ENCODE measurements at regions not wholly inside any gene's neighbourhood (a gene's known extent, or its start where the extent isn't known, plus 50 kb on each side); places are given as distances from the start of the nearest gene placed in this dataset.
"Not testable (repeated sequence)": the region's sequence is repeated elsewhere in the genome, so short reads cannot be mapped to it uniquely, and the experiment has no call there.

DNA sequence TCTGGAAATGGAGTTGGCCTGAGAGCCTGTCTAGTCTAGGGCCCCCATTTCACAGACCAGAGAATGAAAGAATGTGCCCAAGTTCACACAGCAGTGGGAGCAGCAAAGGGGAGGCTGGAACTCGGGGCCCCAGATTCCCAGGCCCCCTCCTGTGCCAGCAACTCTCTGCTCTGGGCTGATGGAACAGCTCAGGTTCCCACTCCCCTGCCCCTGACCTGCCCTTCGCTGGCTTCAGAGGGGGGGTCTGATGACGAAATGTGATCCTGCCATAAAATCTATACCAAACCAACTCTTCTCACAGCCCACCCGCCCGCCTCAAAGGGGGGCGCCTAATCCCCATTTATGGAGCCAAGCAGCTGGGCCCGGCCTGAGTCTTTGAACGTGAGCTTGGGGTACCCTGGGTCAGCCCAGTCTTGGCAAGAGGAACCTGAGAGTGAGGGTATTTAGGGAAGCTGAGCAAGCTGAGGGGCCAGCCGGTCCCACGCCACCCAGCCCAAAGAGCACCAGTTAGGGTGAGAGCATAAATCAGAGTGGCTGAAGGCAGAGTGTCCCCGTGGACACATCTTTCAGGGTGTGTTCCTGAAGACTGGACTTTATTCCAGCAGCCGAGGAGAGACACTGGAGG, 65.0 kb downstream of the FOXD2 start:
- 65% methylated on average over 12 of the region's 12 CpGs for WGBS
- Histone ChIP-seq H3K4me2 (ENCODE audit: low read length, poor library complexity, severe bottlenecking) (no peak overlapping the region), H3K23ac (ENCODE audit: low read length in 2 of 2) (no peak overlapping the region), H3K27me3 (ENCODE audit: control insufficient read depth in 1 of 2, insufficient read depth in 1 of 2, low read length in 2 of 2) (peaks cover 45 to 48% of the 10 kb centered on the region in 2 experiments), H2BK120ac (ENCODE audit: low read depth, low read length) (no peak overlapping the region), H3K4ac (ENCODE audit: low read depth in 1 of 2, low read length in 2 of 2) (no peak overlapping the region), H2BK15ac (ENCODE audit: low read depth, poor library complexity, severe bottlenecking) (no peak overlapping the region), H3K9ac (ENCODE audit: low read length) (no peak overlapping the region), H2AK5ac (ENCODE audit: low read length, severe bottlenecking) (no peak overlapping the region), H3K18ac (ENCODE audit: low read depth in 1 of 2, low read length in 2 of 2) (no peak overlapping the region), H2AFZ (ENCODE audit: low read depth, low read length) (no peak overlapping the region), H3K14ac (ENCODE audit: low read length in 2 of 2) (no peak overlapping the region), H2BK5ac (ENCODE audit: low read depth, low read length, poor library complexity, severe bottlenecking) (no peak overlapping the region), H3K79me1 (replicated peaks; ENCODE audit: low read length, poor library complexity, severe bottlenecking) (no peaks in the 10 kb centered on the region), H2BK12ac (ENCODE audit: low read length in 2 of 2) (no peak overlapping the region), H3K9me3 (ENCODE audit: control insufficient read depth, low read length) (no peaks in the 10 kb centered on the region), H3K4me3 (ENCODE audit: insufficient read depth in 1 of 2, low read depth in 1 of 2, low read length in 2 of 2) (no peak overlapping the region), H3K4me1 (ENCODE audit: control insufficient read depth, insufficient read depth, low read depth, low read length) (peaks cover 2% of the 10 kb centered on the region), H3K36me3 (ENCODE audit: control insufficient read depth in 1 of 2, insufficient read depth in 2 of 2, low read depth in 1 of 2, low read length in 2 of 2) (no peaks in the 10 kb centered on the region), H3K27ac (ENCODE audit: low read length, poor library complexity, severe bottlenecking) (no peak overlapping the region), H4K8ac (ENCODE audit: low read length) (no peak overlapping the region), H4K91ac (ENCODE audit: low read length) (peak overlapping the region; percentile 5)
- DNase-seq: no peak

DNA sequence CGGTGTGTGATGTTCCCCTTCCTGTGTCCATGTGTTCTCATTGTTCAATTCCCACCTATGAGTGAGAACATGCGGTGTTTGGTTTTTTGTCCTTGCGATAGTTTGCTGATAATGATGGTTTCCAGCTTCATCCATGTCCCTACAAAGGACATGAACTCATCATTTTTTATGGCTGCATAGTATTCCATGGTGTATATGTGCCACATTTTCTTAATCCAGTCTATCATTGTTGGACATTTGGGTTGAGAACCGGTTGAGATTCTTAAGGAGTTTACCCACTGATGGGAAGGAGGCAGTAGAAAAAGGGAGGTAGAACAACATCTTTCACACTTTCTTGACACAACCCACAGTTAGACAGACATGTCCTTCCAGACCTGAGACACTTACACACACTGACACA, 67.0 kb downstream of the FOXD2 start:
- H4K91ac ChIP-seq (ENCODE audit: low read length); H3K9ac ChIP-seq (ENCODE audit: low read length); H3K27ac ChIP-seq (ENCODE audit: low read length, poor library complexity, severe bottlenecking); H2BK12ac ChIP-seq (ENCODE audit: low read length in 2 of 2); H3K4me1 ChIP-seq (ENCODE audit: control insufficient read depth, insufficient read depth, low read depth, low read length); H3K23ac ChIP-seq (ENCODE audit: low read length in 2 of 2); H3K4ac ChIP-seq (ENCODE audit: low read depth in 1 of 2, low read length in 2 of 2); H4K8ac ChIP-seq (ENCODE audit: low read length); H2AK5ac ChIP-seq (ENCODE audit: low read length, severe bottlenecking); H3K9me3 ChIP-seq (ENCODE audit: control insufficient read depth, low read length); H2AFZ ChIP-seq (ENCODE audit: low read depth, low read length); H3K4me3 ChIP-seq (ENCODE audit: insufficient read depth in 1 of 2, low read depth in 1 of 2, low read length in 2 of 2); H2BK15ac ChIP-seq (ENCODE audit: low read depth, poor library complexity, severe bottlenecking); H3K4me2 ChIP-seq (ENCODE audit: low read length, poor library complexity, severe bottlenecking); DNase-seq; H3K79me1 ChIP-seq (replicated peaks; ENCODE audit: low read length, poor library complexity, severe bottlenecking); H3K36me3 ChIP-seq (ENCODE audit: control insufficient read depth in 1 of 2, insufficient read depth in 2 of 2, low read depth in 1 of 2, low read length in 2 of 2); H2BK5ac ChIP-seq (ENCODE audit: low read depth, low read length, poor library complexity, severe bottlenecking); H3K18ac ChIP-seq (ENCODE audit: low read depth in 1 of 2, low read length in 2 of 2); H3K14ac ChIP-seq (ENCODE audit: low read length in 2 of 2); H2BK120ac ChIP-seq (ENCODE audit: low read depth, low read length): not testable (repeated sequence)
- no CpG with 5 or more reads among the region's 4 CpGs for whole genome bisulfite sequencing
- H3K27me3 ChIP-seq (ENCODE audit: control insufficient read depth in 1 of 2, insufficient read depth in 1 of 2, low read length in 2 of 2): peaks cover 63 to 65% of the 10 kb centered on the region in 2 experiments

DNA sequence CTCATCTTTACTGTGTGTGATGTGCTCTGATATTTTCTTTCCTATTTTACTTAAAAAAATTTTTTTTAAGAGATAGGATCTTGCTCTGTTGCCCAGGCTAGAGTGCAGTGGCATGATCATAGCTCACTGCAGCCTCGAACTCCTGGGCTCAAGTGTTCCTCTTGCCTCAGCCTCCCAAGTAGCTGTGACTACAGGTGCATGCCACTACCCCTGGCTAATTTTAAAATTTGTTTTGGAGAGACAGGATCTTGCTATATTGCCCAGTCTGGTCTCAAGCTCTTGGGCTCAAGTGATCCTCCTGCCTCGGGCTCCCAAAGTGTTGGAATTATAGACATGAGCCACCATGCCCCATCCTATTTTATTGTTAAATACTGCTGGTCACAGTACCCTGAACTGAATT, 67.4 kb downstream of the FOXD2 start:
- Histone ChIP-seq H3K9ac (ENCODE audit: low read length) (no peak overlapping the region), H3K23ac (ENCODE audit: low read length in 2 of 2) (no peak overlapping the region), H3K79me1 (replicated peaks; ENCODE audit: low read length, poor library complexity, severe bottlenecking) (no peaks in the 10 kb centered on the region), H4K8ac (ENCODE audit: low read length) (no peak overlapping the region), H3K4me2 (ENCODE audit: low read length, poor library complexity, severe bottlenecking) (no peak overlapping the region), H3K18ac (ENCODE audit: low read depth in 1 of 2, low read length in 2 of 2) (no peak overlapping the region), H2BK12ac (ENCODE audit: low read length in 2 of 2) (no peak overlapping the region), H3K4ac (ENCODE audit: low read depth in 1 of 2, low read length in 2 of 2) (no peak overlapping the region), H2AK5ac (ENCODE audit: low read length, severe bottlenecking) (no peak overlapping the region), H2BK120ac (ENCODE audit: low read depth, low read length) (no peak overlapping the region), H3K36me3 (ENCODE audit: control insufficient read depth in 1 of 2, insufficient read depth in 2 of 2, low read depth in 1 of 2, low read length in 2 of 2) (no peaks in the 10 kb centered on the region), H2BK5ac (ENCODE audit: low read depth, low read length, poor library complexity, severe bottlenecking) (no peak overlapping the region), H3K9me3 (ENCODE audit: control insufficient read depth, low read length) (no peaks in the 10 kb centered on the region), H3K27ac (ENCODE audit: low read length, poor library complexity, severe bottlenecking) (no peak overlapping the region), H3K14ac (ENCODE audit: low read length in 2 of 2) (no peak overlapping the region), H2AFZ (ENCODE audit: low read depth, low read length) (no peak overlapping the region), H2BK15ac (ENCODE audit: low read depth, poor library complexity, severe bottlenecking) (no peak overlapping the region), H3K27me3 (ENCODE audit: control insufficient read depth in 1 of 2, insufficient read depth in 1 of 2, low read length in 2 of 2) (peaks cover 67 to 69% of the 10 kb centered on the region in 2 experiments), H3K4me1 (ENCODE audit: control insufficient read depth, insufficient read depth, low read depth, low read length) (peaks cover 10% of the 10 kb centered on the region), H4K91ac (ENCODE audit: low read length) (no peak overlapping the region), H3K4me3 (ENCODE audit: insufficient read depth in 1 of 2, low read depth in 1 of 2, low read length in 2 of 2) (no peak overlapping the region)
- no peak for DNase-seq
- WGBS: 43% methylated on average over 2 of the region's 2 CpGs

DNA sequence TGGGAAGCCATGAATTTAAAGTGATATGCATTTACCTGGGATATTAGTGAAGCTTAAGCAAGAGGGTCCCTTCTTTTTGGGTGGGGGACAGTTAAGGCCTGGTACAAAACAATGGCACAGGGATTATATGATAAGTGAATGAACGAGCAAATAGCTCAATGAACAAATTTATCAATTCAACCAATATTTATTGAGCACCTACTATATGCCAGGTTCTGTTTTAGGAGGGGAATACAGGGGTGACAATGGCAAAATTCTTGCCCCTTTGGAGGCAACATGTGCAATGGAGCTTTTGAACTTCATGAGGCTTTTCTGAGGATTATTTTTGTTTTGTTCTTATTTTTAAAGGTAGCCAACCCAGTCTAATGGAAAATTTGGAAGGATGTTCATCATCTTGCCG, 68.2 kb downstream of the FOXD2 start:
- H2AFZ ChIP-seq (ENCODE audit: low read depth, low read length): no peak overlapping the region
- H3K18ac ChIP-seq (ENCODE audit: low read depth in 1 of 2, low read length in 2 of 2): no peak overlapping the region
- H3K27ac ChIP-seq (ENCODE audit: low read length, poor library complexity, severe bottlenecking): no peak overlapping the region
- no peak overlapping the region for H3K23ac ChIP-seq (ENCODE audit: low read length in 2 of 2)
- peaks cover 73 to 74% of the 10 kb centered on the region in 2 experiments for H3K27me3 ChIP-seq (ENCODE audit: control insufficient read depth in 1 of 2, insufficient read depth in 1 of 2, low read length in 2 of 2)
- H3K9ac ChIP-seq (ENCODE audit: low read length): no peak overlapping the region
- no peak overlapping the region for H2BK5ac ChIP-seq (ENCODE audit: low read depth, low read length, poor library complexity, severe bottlenecking)
- H2BK12ac ChIP-seq (ENCODE audit: low read length in 2 of 2): no peak overlapping the region
- H3K79me1 ChIP-seq (replicated peaks; ENCODE audit: low read length, poor library complexity, severe bottlenecking): no peaks in the 10 kb centered on the region
- H3K36me3 ChIP-seq (ENCODE audit: control insufficient read depth in 1 of 2, insufficient read depth in 2 of 2, low read depth in 1 of 2, low read length in 2 of 2): no peaks in the 10 kb centered on the region
- H3K14ac ChIP-seq (ENCODE audit: low read length in 2 of 2): no peak overlapping the region
- no peak overlapping the region for H4K91ac ChIP-seq (ENCODE audit: low read length)
- H3K9me3 ChIP-seq (ENCODE audit: control insufficient read depth, low read length): no peaks in the 10 kb centered on the region
- H3K4ac ChIP-seq (ENCODE audit: low read depth in 1 of 2, low read length in 2 of 2): no peak overlapping the region
- H3K4me3 ChIP-seq (ENCODE audit: insufficient read depth in 1 of 2, low read depth in 1 of 2, low read length in 2 of 2): no peak overlapping the region
- no peak overlapping the region for H4K8ac ChIP-seq (ENCODE audit: low read length)
- H2BK15ac ChIP-seq (ENCODE audit: low read depth, poor library complexity, severe bottlenecking): no peak overlapping the region
- no peak overlapping the region for H2AK5ac ChIP-seq (ENCODE audit: low read length, severe bottlenecking)
- no peak overlapping the region for H2BK120ac ChIP-seq (ENCODE audit: low read depth, low read length)
- DNase-seq: no peak
- H3K4me1 ChIP-seq (ENCODE audit: control insufficient read depth, insufficient read depth, low read depth, low read length): peaks cover 10% of the 10 kb centered on the region
- no peak overlapping the region for H3K4me2 ChIP-seq (ENCODE audit: low read length, poor library complexity, severe bottlenecking)
- 90% methylated on average over 1 of the region's 2 CpGs for WGBS

Measured in mesenchymal stem cell (in vitro differentiated cells and primary cell).